Dermis microvascular lymphatic vessel endothelial cell (primary cell): ENCODE measurements at regions not wholly inside any gene's neighbourhood (a gene's known extent, or its start where the extent isn't known, plus 50 kb on each side); places are given as distances from the start of the nearest gene placed in this dataset.

ENCODE experiments used
- DNase-seq, 2 donors: peaks; one replicate each; pipeline versions ENCODE4 v3.0.0 to v3.0.0-alpha.2; 2010; ENCODE audit warnings: low read depth in 2 of 2

GRCh38 chr14:100673807-100674154, 52.9 kb upstream of the DLK1 start:
- no peak for DNase-seq

GRCh38 chr14:100674428-100674827, 52.3 kb upstream of the DLK1 start:
- no peak for DNase-seq

GRCh38 chr14:100674897-100675619, 51.6 kb upstream of the DLK1 start:
- DNase-seq: no peak

- DNase-seq: no peak
These were observed 50.7 kb upstream of the DLK1 start for GRCh38 chr14:100675699-100676684.
